ENCODE measurements at regions not wholly inside any gene's neighbourhood (a gene's known extent, or its start where the extent isn't known, plus 50 kb on each side); places are given as distances from the start of the nearest gene placed in this dataset.

- DNase-seq: no peak
These were observed 309.2 kb upstream of the PRMT6 start for GRCh38 chr1:106747232-106747631.

GRCh38 chr1:106747791-106748190 lies 308.7 kb upstream of the PRMT6 start:
- no peak for DNase-seq

DNA sequence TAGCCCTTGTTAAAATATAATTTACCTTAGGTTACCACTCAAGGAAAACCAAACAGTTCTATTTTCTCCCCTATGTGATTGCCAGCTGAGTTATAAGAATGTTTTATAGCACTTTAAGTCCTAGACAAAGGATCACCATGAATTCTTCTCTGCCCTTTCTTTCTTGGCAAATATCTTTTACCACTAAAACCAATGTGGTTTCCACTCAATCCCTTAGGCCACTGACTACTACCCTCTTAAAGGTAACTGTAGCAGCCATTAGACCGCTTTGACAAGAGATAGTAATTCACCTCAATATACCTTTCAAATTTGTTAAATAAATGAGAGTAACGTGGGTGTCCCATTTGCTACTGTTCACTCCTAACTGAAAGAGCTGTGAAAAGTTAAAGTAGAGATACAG lies 307.9 kb upstream of the PRMT6 start:
- DNase-seq: no peak

- DNase-seq: no peak
These were observed 307.0 kb upstream of the PRMT6 start for GRCh38 chr1:106749491-106749890.

- no peak for DNase-seq
These were observed 306.6 kb upstream of the PRMT6 start for GRCh38 chr1:106749906-106750305.

GRCh38 chr1:106751002-106751401 lies 305.5 kb upstream of the PRMT6 start:
- no peak for DNase-seq

GRCh38 chr1:106753066-106753465 lies 303.4 kb upstream of the PRMT6 start:
- DNase-seq: no peak

GRCh38 chr1:106754957-106755356 lies 301.5 kb upstream of the PRMT6 start:
- no peak for DNase-seq

DNA sequence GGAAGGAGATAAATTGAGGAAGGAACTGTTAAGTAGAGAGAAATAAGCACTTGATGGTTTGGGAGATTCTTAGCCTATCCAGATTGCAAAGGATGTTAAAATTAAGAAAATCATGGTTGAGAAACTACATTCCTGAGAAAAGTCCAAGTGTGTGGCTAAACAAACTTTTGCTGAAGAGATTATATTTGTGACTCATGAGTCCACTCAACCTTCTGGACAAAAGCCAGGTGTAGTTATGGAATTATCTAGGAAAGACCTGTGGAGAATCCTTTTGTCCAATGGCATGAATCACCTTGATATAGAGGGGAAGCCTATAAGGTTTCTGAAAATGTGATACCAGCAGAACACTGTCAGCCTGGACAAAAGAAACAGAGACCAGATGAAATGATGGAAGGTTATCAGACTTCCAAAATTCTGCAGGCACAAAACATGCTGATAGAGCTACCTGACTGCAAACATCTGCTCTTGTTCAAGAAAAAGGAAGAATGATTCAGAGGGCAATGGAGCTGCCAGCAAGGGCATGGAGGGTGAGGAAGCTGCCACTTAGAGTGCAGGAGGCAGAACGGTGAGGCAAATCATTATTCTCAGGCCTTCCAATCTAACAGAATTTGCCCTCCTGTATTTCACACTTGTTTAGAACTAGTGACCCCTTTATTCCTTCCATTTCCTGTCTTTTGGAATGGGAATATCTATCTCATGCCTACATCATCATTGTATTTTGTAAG lies 300.6 kb upstream of the PRMT6 start:
- no peak for DNase-seq

GRCh38 chr1:106756752-106757151 lies 299.7 kb upstream of the PRMT6 start:
- no peak for DNase-seq

DNA sequence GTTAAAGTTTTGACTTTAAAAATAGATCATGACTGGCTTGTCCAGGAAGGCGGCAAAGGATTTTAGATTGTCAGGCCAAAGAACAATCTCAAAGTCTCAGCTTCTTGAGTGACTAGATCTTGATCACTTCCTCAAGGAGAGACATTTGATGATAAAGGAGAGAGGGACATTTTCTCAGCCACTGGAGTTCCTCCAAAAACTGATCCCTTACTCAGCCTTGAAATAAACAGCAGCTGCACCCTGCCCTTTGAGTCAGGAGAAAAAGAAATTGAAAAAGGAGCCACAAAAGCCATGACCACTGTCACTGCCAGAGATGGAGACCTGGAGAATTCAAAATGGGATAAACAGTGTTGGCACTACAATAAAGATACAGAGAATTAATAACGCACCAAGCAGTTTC lies 288.4 kb upstream of the PRMT6 start:
- DNase-seq: no peak

DNA sequence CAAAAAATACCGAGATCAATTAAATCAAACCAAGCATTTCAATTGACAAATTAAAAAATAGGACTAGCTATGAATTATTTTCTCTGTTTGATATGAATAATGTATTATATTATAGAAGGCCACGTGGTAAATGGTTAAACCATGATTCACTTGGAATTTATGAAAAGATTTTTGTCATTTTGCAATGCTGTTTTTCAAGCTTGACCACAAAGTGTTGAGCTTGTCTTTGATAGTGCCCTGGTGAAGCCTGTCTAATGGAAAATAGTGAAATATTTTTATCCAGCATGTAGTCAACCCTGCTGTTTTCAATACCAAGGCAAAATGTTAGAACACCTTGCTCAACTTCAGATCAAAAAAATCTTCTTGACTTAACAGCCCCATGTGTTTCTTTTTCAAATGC lies 288.0 kb upstream of the PRMT6 start:
- no peak for DNase-seq

DNA sequence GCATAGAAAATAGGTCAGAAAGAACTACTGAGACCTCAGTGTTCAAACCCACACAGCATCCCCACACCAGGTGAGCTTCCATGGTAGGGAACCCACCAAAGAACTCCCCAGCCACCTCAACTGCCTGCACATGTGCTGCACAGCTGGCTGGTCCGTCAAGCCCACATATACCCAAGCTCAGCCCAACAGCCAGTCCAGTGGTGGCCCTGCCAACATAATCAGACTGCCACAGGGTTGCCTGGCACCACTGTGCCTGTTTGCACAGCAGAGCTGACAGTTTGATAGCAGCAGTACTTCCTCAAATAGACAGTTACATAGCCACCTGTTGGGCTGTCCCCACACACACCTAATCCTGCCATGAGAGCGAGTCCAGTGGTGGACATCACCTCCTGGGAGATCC lies 283.3 kb upstream of the PRMT6 start:
- DNase-seq: no peak

DNA sequence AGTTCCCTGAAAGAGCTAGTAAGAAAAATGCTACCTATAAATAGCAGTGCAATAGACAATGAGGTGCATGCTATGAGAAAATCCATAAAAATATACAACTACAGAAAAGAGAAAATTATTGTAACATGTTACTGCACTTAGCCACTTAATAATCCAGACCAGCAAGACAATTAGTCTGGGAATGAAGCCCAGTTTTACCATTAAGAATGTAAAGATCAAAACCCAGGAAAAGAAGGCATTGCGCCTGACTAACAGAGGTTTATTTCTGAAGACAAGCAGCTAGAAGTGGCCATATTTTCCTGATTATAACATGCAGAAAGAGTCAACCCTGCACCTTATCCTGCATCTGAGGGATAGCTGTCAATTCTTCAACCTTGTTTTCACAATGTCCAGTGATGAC lies 276.4 kb upstream of the PRMT6 start:
- no peak for DNase-seq

DNA sequence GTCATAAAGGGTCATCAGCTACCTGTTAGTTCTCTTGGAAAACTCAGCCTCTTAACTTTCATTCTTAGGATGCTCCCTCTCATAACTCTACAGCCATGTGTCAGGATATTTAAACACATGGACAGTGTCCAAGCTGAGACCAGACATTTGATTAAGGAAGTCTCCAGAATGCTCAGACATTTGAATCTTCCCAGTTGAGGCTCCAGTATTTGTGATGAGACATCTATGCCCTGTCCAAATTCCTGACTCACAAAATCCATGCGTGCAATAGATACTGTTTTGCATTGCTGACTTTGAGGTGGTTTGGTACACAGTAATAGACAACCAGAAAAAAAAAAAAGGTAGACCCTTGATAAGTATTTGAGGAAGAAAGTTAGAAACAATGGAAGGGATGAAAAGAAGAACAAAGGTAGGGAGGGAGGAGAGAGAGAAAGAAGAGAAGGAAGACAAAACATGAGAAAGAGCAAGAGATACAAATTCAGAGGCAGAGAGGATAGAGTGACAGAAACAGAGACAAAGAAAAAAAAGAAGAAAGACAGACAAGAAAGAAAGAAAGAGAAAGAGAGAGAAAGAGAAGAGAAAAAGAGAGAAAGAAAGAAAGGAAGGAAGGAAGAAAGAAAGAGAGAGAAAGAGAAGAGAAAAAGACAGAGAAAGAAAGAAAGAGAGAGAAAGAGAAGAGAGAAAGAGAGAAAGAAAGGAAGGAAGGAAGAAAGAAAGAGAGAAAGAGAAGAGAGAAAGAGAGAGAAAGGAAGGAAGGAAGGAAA lies 275.5 kb upstream of the PRMT6 start:
- no peak for DNase-seq

- DNase-seq: no peak
These were observed 271.3 kb upstream of the PRMT6 start for GRCh38 chr1:106785176-106785575.

DNA sequence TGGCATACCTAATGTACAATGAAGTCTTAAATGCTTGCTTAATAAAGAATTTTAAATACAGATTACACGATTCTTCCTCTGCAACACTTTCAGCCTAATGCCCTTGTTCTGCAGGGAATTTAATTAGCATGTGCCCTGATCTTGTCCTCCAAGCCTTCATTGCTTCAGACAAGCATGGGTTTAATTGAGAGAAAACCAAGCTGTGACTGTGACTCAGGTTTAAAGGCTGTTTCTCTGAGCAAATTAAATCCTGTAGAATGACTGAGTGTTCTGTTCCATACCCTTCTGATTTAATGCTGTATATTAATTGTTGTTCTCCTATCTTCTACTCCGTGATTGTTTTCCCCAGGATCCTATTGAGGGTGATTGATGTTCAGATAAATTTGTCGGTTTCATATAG lies 269.0 kb upstream of the PRMT6 start:
- no peak for DNase-seq

DNA sequence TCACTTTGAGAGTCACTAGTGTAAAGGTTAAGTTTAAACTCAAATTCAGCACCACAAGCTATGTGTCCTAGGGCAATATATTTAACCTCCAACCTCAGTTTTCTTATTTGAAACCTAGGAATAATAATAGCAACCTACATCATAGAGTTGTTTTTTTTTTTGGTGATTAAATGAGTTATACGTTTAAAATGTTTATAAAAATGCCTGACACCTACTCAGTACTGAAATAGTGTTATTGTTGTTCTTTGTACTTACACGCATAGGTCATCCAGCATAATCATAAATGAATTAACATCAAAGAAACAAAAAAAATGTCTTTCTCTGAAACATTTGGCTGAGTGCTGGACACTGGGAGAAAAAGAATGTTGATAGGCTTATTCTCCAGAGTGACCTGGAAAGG lies 266.8 kb upstream of the PRMT6 start:
- DNase-seq: no peak

DNA sequence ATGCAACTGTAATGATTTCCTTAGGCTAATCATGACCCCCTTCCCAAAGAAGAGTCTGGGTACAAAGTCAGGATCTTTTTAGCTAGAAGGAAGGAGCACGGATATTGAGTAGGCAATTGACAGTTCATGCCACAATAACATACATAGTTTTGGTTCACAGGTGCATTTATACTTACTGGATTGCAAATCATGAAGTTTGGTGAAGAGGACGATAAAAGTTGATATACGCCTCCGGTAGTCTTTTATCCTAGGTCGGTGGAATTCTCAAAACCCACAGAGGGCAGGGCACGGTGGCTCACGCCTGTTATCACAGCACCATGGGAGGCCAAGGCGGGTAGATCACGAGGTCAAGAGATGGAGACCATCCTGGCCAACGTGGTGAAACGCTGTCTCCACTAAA lies 265.4 kb upstream of the PRMT6 start:
- DNase-seq: no peak

- no peak for DNase-seq
These were observed 262.8 kb upstream of the PRMT6 start for GRCh38 chr1:106793651-106794050.

GRCh38 chr1:106798991-106799390 lies 257.5 kb upstream of the PRMT6 start:
- DNase-seq: no peak

DNA sequence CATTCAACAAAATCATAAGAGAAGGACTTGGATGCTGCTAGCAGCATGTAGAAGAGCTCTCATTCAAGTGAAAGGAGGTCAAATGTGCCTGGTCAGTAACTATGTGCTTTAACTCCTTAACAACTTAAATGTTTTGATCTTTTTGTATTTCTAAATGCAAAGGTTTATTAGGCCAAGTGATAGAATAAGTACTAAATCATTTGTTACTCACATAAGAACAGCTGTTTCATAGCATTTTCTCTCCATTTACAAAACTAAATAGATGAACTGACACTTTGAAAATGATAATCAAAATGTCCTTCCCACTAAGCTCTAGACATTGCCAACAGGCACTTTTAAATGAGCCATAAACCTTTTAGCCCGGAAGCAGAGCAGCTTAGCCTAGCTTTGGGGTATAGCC lies 254.3 kb upstream of the PRMT6 start:
- DNase-seq: no peak

DNA sequence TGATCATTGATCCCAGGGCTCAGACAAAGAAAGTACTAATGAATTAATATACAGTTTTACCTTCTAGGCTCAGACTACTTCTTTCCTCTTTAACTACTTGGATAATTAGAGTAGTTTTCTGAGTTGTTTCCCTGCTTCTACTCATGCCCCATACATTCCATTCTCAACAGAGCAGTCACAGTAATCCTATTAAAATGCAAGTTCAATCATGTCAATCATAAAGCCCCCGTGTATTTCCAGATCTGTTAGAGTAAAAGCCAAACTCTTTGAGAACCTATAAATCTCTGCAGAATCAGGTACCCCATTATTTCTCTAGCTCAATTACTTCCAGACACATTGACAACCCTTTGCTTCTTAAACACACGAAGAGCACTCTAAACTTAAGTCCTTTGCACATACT lies 242.1 kb upstream of the PRMT6 start:
- no peak for DNase-seq

DNA sequence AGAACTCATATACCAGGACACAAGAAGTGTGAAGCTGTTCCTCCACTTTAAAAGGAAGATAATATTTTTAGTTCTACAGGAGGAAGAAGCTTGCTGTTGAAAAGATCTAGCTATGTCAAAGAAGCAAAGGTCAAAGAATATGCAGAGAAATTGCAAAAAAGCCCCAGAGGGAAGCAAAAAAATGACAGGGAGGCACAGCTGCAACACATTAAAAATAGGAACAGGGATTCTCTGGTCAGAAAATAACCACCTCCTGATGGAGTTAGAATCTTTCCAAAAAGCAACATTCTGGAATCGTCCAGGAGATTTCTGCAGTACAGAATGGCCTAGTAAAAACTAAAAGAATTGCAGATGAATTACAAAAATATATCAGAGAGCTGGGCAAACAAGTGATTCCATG lies 238.9 kb upstream of the PRMT6 start:
- DNase-seq: no peak

DNA sequence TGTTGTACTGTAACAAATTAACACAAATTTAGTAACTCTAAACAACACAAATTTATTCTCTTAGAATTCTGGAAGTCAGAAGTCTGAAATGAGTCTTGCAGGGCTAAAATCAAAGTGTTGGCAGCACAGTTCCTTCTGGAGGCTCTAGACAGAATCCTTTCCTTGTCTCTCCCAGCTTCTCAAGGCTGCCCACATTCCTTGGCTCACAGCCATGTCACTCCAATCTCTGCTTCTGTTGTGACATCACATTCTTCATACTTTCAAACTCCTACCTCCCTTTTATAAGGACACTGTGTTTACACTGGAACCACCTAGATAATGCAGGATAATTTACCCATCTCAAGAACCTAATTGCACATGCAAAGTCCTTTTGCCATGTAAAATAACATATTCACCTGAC lies 225.0 kb upstream of the PRMT6 start:
- no peak for DNase-seq

Measured in SHP77 treated with DMSO at 0.1 percent for 48 hours (cell line).